COLO668 (cell line): ENCODE measurements at regions not wholly inside any gene's neighbourhood (a gene's known extent, or its start where the extent isn't known, plus 50 kb on each side); places are given as distances from the start of the nearest gene placed in this dataset.
"Not testable (repeated sequence)": the region's sequence is repeated elsewhere in the genome, so short reads cannot be mapped to it uniquely, and the experiment has no call there.

Experiments used
- DNase-seq: peaks from one replicate; lab custom pipeline; 2025; ENCODE audit not compliant: unreplicated experiment; lab: John Stamatoyannopoulos, UW

DNA sequence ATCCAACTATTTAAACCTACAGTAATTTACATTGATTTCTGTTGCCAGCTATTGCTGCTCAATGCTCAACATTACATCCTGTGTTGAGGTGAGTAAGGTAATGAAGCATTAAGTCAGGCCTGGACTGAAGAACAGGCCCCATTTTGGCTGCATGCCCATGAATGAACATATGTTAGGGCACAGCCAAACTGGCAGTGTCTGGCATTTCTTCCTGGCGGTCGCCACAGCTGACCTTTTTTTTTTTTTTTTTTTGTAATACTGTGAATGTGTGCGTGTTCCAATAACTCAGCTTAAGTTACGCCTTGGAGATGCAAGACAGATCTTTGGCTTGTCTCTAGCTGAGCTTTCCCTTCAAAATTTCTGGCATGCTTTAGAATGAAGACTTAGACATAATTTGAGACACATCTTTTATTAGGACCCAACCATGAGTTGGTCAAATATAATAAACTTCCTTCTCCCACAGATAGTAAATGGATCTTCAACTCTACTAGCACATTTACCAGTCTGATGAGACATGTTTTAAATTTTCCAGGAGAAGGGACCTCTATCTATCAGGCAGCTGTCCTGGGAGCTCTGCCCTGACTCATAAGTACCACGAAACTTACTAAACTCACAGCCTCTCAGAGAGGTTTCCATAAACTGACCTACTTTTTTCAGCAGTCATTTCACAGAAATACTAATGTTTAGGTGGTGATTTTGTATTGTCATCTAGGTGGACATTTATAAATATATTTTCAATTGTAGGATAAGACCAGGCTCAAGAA is 341.1 kb upstream of the RUNX1 start:
- peak; percentile 57 for DNase-seq

DNA sequence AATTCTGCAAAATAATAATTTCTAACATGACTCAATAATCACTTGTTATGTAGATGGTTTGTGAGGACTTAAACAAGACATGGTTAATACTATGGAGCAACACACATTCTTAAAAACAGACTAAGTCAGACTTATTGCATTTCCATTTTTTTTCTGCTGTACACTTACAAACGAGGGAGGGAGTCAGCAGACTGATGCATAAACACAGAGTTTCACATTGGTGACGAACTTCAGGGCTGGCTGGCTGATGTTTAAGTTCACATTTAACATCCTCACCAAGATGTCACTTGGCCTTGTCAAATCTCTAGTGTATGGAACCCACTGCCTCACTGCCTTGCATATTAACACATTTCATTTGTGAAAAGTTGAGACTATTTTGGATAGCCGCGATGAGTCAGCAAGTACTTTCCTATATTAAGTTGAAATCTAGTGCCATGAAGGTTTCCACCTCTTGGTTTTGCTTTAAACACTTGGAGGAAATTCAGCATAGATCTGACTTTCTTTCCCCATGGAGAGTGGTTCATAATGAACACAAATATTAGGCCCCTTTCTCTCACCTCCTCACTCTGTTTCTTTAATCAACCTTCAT is 337.5 kb upstream of the RUNX1 start:
- no peak for DNase-seq

GRCh38 chr21:35384375-35384774 is 335.3 kb upstream of the RUNX1 start:
- no peak for DNase-seq

DNA sequence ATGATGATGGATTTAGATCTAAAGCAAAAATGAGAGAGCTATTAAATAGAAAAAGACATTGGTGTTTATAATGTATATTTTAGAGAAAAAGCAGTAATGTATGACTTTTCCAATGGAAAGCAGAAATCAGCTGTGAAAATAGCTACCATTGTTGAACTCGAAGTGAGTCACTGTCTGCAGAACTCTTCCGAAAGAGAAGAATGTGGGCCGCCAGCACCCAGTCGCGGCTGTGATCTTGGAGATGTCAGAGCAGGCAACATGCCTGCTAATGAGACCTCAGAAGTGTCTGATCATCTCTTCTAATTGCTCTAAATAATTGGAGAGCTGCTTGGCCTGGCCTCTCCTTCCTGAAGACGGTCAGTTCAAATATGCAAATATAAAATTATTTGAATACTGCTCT is 333.6 kb upstream of the RUNX1 start:
- no peak for DNase-seq

GRCh38 chr21:35381743-35382310 is 332.7 kb upstream of the RUNX1 start:
- DNase-seq, result no peak

DNA sequence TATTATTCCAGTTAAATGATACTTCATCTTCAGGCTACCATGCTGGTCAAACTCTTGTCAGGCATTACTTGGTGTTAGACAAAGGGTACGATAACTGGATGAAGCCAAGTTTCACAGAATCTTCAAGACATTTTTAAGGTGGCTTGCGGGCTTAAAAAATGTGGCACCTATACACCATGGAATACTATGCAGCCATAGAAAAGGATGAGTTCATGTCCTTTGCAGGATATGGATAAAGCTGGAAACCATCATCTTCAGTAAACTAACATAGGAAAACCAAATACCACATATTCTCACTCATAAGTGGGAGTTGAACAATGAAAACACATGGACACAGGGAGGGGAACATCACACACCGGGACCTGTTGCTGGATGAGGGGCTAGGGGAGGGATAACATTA is 331.2 kb upstream of the RUNX1 start:
- not testable (repeated sequence) for DNase-seq

DNA sequence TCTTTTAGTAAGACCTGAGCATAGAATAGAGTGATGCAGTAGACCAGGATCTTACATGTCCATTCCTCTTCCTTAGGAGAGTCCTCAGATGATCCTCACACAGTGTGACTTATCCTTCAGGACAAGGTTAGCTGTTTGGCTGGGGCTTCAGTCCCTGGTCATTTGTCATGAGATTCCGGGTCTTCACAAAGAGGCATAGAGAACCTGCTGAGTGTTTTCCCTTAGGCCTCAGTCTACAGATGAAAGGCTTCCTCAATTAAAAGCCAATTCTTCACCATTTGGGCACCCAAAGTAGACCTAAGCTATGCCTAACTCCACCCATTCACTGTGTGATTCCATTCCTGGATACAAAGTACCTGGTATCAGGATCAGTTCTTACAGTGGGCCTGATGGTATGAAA is 329.8 kb upstream of the RUNX1 start:
- no peak for DNase-seq

DNA sequence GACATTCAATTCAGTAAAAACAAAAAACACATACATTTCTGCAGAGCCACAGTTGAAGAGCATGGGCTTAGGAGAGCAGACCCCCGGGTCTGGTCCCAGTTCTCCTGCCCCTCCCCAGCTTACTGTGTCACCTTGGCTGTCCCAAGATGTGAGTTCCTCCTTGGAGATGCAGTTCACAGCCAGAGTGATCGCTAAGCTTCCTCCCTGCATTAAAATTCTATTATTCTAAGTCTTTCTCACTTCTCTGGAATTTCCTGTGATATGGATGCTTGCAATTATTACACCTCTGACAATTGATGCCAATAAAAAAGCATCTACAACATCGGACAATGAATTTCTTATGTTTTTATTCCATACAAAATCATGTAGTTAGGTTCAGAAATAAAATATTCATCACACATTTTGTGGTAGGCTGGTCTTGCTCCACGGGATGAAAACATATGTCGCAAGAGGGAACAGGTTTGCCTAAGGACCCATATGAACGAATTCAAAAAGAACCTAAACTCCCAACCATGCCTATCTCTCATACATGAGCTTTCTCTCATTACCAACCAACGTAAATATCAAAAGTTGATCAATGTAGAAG is 328.5 kb upstream of the RUNX1 start:
- DNase-seq, result no peak

DNA sequence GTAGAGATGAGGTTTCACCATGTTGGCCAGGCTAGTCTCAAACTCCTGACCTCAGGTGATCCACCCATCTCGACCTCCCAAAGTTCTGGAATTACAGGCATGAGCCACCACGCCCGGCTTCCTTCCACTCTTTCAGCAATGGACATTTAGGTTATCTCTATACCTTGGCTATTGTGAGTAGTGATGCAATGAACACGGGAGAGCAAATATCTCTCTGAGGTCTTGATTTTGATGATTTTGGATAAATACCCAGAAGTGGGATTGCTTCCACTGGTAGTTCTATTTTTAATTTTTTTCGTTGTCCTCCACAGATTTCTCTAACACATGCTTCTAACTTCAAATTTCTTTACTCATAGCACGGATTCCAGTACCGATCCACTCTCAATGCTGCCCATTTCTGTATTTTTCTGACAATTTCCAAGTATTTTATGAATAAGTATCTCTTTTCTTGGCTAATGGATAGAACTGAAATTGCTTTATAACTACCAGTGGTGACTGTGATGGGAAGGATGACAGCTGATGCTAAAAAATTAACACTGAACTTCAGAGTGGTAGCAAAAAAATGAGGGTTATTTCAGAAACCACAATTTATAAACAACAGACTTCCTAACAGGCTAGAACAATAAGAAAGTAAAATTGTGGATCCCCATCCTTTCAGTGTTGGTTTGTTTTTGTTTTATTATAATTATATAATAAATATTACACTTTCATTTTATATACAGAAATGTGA is 327.5 kb upstream of the RUNX1 start:
- DNase-seq, result no peak

DNA sequence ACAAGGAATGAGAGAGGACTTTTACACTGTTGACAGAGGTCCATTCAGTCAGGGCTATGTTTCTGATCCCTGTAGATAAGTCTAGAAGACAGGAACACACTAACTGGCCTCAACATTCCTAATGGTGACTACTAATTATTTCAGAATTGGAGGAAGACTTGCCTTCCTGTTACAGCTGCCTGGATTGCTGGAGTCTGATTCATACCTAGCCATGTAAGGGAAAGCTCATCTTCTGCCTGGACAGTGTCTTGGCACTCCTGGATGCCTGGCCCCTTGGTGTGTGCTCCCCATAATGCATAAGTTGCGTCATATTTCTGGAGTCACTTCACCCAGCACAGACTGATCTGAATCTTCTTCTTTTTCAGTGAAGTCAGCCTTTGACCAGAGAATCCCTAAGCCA is 326.0 kb upstream of the RUNX1 start:
- DNase-seq, result no peak

DNA sequence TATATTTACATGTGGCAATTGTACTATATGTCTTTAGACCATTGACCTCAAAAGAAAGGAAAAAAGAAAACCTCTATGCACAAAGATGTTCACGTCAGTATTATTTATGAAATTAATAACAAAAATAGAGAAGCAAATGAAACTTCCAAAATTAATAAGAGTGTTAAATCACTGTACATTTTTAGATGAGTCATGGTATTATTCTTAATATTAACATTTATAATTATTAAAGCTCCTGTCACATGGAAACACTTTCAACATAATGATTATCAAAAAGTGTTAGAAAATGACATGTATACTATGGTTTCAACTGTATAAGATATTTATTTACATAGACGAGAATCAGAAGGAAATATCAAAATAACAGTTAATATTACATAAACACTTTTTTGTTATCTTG is 324.9 kb upstream of the RUNX1 start:
- no peak for DNase-seq

DNA sequence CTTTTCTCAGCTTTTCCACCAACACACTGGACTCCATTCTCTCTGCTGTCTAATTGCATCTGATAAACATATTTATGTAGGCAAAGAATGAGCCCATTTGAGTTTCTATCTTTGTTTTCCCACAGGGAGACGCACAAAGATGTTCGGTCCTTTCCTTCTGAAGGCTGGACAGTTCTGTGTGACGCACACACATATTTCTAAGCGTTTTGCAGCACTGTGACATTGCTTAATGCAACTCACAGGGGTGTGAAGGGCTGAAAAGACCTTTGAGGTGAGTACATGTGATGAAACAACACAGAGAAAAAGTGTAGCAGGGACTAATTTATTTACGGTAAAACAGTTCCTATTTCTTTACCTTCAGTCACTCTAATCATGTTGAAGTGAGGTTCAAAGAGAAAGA is 323.1 kb upstream of the RUNX1 start:
- no peak for DNase-seq

GRCh38 chr21:35370671-35371070 is 321.6 kb upstream of the RUNX1 start:
- DNase-seq, result no peak

DNA sequence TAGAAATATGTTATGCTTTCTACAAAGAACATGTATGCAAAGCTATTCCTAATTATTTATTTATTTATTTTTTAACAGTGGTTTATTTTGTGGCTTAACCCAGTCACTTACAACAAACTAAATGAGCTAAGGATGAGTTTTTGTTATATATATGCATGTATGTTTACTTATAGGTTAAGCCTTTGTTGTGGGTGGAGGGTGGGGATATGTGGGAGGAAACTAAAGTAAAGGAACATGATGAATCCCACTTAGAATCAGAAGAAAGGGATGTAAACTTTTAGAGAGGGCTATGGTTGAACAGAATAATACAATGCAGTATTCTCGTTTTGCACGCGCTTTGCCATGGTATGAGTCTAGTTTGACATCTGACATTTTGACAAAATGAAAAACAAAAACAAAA is 321.0 kb upstream of the RUNX1 start:
- no peak for DNase-seq

- DNase-seq, result no peak
Measured at GRCh38 chr21:35368326-35368725, 319.2 kb upstream of the RUNX1 start.

- DNase-seq, result peak; percentile 69
Measured at GRCh38 chr21:35367553-35367952, 318.5 kb upstream of the RUNX1 start.

DNA sequence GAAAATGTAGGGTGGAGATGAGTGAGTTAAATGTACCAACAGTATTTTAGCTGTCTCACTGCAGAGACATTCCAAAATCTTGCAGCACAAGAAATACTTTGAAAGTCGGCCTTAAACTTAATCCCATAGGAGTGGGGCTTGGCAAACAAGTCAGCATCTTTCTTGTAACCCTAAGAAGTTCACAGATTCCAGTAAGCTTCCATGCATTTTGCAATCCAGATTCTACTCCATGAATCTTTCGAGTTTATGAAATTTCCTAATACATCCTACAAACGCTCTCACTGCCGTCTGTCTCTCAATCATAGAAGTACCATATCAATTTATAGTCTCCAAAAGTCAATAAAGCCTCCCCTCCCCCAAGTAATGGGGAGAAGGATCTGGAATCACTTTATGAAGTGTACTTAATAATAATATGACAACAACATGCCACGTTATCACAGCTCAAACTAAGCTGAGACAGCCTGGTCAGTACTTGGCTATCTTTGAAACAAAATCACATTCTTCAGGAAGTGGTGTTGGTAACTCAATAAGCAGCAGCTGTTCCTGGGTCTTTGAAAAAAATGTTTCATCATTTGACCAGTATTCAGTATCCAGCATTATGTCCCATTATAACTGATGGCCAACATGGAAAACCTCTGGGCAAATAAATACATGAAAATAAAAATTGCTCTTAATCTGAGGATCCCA is 317.4 kb upstream of the RUNX1 start:
- DNase-seq, result no peak

DNA sequence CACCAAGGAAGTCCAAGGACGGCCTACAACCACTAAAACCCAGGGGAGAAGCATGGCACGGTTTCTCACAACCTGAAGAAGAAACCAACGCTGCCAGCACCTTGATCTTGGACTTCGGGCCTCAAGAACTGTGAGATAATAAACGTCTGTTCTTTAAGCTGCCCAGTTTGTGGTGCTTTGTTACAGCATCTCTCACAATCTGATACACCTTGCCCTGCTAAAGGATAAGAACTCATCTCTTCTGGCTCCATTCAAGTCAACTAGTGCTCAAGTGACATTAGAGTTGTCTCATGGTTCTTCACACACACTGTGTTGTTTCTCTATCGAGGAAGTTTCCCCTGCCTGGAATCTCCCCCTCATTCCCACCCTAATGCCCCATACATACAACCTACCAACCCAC is 314.4 kb upstream of the RUNX1 start:
- DNase-seq, result no peak

DNA sequence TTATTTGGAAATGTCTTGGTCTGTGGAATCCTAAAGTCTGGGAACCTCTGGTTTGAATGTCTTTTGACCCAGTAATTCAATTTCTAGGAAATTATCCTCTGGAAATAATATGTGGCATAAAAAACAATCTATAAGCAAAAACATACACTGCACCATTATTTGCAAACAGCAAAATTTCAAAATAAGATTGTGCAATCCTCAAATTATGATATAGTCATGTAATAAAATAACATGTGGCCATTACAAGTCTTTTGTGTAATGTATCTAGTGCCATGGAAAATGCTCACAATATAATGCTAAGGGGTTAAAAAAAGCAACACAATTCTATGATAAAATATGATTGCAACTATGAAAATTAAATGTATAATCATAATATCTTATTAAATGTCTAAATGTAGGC is 312.9 kb upstream of the RUNX1 start:
- no peak for DNase-seq

DNA sequence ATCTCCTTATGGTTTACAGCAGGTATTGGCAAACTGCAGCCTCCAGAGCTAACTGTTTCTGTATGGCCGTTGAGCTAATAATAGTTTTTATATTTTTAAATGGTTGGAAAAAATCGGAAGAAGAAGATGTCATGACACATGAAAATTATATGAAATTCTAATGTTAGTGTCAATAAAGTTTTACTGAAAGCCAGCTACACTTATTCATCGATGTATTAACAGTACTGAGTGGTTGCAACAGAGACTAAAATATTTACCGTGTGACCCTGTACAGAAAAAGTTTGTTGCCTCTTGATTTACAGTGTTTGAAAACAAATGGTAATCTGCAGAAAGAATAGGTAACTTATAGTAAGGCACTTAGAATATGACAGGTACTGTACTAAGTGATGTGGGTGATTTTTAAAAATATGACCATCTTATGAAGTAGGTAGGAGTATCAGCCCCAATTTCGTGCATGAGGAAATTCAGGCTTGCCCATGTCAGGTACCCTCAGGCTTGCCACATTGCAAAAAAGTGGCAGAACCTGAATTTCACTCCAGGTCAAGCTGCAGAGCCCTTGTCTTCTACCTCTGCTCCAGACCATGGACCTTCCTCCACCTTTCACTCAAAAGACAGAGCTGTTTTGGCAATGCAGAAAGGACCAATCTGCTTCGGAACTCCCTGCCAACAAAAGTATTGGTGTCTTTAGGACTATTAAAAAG is 311.9 kb upstream of the RUNX1 start:
- DNase-seq, result no peak
